MCF 10A (cell line): ENCODE measurements at regions not wholly inside any gene's neighbourhood (a gene's known extent, or its start where the extent isn't known, plus 50 kb on each side); places are given as distances from the start of the nearest gene placed in this dataset.

Experiments used
- BruUV-seq: library from RNA; stranded (reverse); fragments of 400-500 nt; replicated peaks from 2 replicates; lab custom pipeline; 2021; lab: Mats Ljungman, UMichigan
- CTCF ChIA-PET: fragments of 300-600 bp; sonication (Branson Sonifier 250); formaldehyde crosslinking; extraction: SDS; loops from one replicate; lab custom pipeline; 2021; ENCODE audit warnings: antibody characterized with exemption, inconsistent platforms; lab: Yijun Ruan, JAX
- POLR2A ChIA-PET: fragments of 300-600, 350-650 bp; sonication (Branson Sonifier 250); formaldehyde crosslinking; extraction: SDS; loops from one replicate; lab custom pipeline; 2020; ENCODE audit warnings: antibody characterized with exemption, inconsistent platforms; lab: Yijun Ruan, JAX
- DNase-seq: peaks from one replicate; pipeline ENCODE4 v3.0.0-alpha.2; 2018; ENCODE audit not compliant: unreplicated experiment
- H3K27ac Mint-ChIP-seq: one replicate; pipeline ENCODE4 v1.8.0; 2022; ENCODE audit warnings: mild to moderate bottlenecking, low read depth, mixed read lengths; ENCODE audit not compliant: unreplicated experiment
- H3K27me3 Mint-ChIP-seq: one replicate; pipeline ENCODE4 v1.8.0; 2022; ENCODE audit warnings: mixed read lengths; ENCODE audit not compliant: insufficient read depth, unreplicated experiment
- H3K36me3 Mint-ChIP-seq: one replicate; pipeline ENCODE4 v1.8.0; 2022; ENCODE audit warnings: mild to moderate bottlenecking, moderate library complexity, mixed read lengths; ENCODE audit not compliant: insufficient read depth, unreplicated experiment
- H3K4me1 Mint-ChIP-seq: one replicate; pipeline ENCODE4 v1.8.0; 2022; ENCODE audit warnings: mixed read lengths; ENCODE audit not compliant: insufficient read depth, unreplicated experiment
- H3K4me3 Mint-ChIP-seq: one replicate; pipeline ENCODE4 v1.8.0; 2022; ENCODE audit warnings: mild to moderate bottlenecking, moderate library complexity, mixed read lengths; ENCODE audit not compliant: unreplicated experiment
- H3K9me3 Mint-ChIP-seq: one replicate; pipeline ENCODE4 v1.8.0; 2022; ENCODE audit warnings: mixed read lengths; ENCODE audit not compliant: unreplicated experiment
- intact Hi-C: fragments of 100-400 bp; cut with micrococcal nuclease; formaldehyde crosslinking; loops from 2 replicates; pipeline ENCODE4 v1.14.1; 2022
- TF ChIP-seq, protein P1 (sequence below): fragments of 200-600 bp; IDR thresholded peaks from one replicate; pipeline ENCODE4 v1.8.0; 2022; ENCODE audit warnings: antibody characterized with exemption, mild to moderate bottlenecking; ENCODE audit not compliant: unreplicated experiment

DNA sequence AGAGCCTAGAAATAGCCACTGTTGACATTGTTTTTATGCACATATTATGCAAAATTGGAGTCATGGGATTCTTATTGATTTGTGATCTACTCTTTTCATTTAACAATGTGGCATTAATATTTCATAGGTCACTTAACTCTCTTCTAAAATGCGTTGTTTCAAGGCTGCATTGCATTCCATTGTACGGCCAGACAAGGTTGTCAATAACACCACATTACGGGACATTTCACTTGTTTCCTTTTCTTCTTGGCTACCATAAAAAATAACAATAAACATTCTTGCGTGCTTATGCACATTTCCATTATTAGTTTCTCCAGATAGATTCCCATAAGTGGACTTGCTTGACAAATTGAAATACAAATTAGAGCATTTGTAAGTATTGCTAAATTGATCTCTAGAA lies 120.8 kb upstream of the TMCC3 start:
- H3K4me1 Mint-ChIP-seq, result no peaks in the 10 kb centered on the region
- H3K36me3 Mint-ChIP-seq, result no peaks in the 10 kb centered on the region
- TF ChIP-seq, protein P1, sequence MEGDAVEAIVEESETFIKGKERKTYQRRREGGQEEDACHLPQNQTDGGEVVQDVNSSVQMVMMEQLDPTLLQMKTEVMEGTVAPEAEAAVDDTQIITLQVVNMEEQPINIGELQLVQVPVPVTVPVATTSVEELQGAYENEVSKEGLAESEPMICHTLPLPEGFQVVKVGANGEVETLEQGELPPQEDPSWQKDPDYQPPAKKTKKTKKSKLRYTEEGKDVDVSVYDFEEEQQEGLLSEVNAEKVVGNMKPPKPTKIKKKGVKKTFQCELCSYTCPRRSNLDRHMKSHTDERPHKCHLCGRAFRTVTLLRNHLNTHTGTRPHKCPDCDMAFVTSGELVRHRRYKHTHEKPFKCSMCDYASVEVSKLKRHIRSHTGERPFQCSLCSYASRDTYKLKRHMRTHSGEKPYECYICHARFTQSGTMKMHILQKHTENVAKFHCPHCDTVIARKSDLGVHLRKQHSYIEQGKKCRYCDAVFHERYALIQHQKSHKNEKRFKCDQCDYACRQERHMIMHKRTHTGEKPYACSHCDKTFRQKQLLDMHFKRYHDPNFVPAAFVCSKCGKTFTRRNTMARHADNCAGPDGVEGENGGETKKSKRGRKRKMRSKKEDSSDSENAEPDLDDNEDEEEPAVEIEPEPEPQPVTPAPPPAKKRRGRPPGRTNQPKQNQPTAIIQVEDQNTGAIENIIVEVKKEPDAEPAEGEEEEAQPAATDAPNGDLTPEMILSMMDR, result no peak
- no TSS peak for BruUV-seq
- H3K4me3 Mint-ChIP-seq, result no peak overlapping the region
- H3K9me3 Mint-ChIP-seq, result no peaks in the 10 kb centered on the region
- intact Hi-C loops, result no loop called here
- H3K27me3 Mint-ChIP-seq, result peaks cover 53% of the 10 kb centered on the region
- no peak overlapping the region for H3K27ac Mint-ChIP-seq
- POLR2A ChIA-PET, result no interaction called here
- no peak for DNase-seq
- CTCF ChIA-PET, result interaction anchor here (1.0 kb wide), 1 partner anchor 8 kb away, joined by 3 read pairs; no protein-coding TSS in a partner anchor

DNA sequence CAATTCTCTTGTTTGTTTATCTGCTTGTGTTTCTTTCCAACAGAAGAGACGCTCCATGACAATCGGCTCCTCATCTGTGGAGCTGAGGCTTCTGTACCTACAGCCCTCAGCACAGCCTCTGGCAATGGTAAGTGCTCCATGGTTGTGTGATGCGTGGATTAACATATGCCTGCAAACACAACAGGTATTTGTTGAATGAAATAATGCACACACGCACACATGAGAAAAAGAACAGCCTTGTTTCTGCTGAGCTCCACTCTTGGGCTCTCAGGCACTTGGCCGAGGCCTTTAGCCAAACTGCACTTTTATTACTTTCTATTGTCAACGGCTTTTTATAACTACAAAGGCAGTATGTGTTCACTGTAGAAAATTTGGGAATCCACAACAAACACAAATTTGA lies 120.4 kb upstream of the TMCC3 start:
- intact Hi-C loops, result no loop called here
- ChIA-PET CTCF (no interaction called here), POLR2A (no interaction called here)
- no peak overlapping the region for H3K4me3 Mint-ChIP-seq
- TF ChIP-seq, protein P1, result no peak
- no peaks in the 10 kb centered on the region for H3K4me1 Mint-ChIP-seq
- H3K36me3 Mint-ChIP-seq, result no peaks in the 10 kb centered on the region
- peaks cover 53% of the 10 kb centered on the region for H3K27me3 Mint-ChIP-seq
- no peak for DNase-seq
- BruUV-seq, result no TSS peak
- H3K27ac Mint-ChIP-seq, result no peak overlapping the region
- no peaks in the 10 kb centered on the region for H3K9me3 Mint-ChIP-seq

DNA sequence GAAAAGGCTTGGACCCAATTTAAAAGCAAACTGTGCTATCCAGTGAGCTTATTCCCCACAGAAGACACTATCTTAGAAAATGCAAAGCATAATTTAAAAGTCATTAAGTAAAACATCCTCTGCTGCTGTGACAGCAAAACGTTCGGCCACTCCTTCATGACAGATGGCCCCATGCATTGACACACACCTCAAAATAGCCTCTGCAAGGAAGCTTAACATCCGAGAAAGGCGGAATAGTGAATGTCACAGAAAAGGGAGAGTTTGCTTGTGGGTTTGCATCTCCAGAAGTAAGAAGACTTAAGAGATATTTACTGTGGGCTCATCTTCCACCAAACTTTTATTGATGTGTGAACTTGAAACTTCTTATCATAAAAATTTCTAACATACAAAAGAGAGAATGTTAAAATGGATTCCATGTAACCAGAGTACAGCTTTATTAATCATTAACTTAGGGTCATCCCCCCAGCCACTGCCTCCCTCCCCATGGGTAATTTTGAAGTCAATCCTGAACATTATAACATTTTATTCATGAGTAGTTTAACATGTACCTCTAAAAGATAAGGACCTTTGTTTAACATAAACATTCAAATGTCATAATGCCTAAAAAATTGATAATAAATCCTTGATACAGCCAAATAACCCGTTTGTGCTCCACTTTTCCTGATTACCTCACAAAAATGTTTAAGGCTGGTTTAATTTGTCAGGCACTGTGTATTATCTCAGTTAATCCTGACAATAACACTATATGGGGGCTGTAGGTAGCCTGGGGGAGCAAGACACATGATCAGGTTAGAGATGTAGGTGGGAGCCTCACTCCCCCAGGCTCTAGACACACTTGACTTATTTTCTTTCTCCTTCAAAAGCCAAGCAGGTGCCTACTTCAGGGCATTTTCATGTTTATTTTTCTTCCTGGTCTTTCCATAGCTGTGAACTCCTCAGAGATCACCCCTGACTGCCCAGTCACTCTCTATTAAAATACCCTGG lies 119.7 kb upstream of the TMCC3 start:
- intact Hi-C loops, result loop anchor here (10.0 kb wide), 1 partner anchor 565 kb away; no protein-coding TSS in a partner anchor
- ChIA-PET CTCF (no interaction called here), POLR2A (no interaction called here)
- Mint-ChIP-seq H3K27me3 (peaks cover 46% of the 10 kb centered on the region), H3K27ac (no peak overlapping the region), H3K36me3 (no peaks in the 10 kb centered on the region), H3K9me3 (no peaks in the 10 kb centered on the region), H3K4me3 (no peak overlapping the region), H3K4me1 (no peaks in the 10 kb centered on the region)
- BruUV-seq, result no TSS peak
- TF ChIP-seq, protein P1, result no peak
- no peak for DNase-seq

DNA sequence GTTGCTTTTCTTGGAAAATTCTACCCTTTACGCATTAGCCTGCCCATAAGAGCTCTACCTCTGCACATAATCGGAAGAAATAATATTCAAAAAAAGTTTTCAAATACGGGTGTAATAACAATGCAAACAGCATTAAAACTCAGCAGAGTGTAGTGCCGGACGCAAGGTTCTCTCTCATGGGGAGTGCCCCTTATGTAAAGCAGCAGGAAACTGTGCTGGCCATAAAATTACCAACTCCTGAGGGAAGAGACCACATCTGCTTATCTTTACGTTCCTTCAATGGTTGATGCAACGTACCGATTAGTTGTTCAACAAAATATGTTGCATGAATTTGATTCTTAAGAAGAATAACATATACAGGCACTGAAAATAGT lies 118.7 kb upstream of the TMCC3 start:
- Mint-ChIP-seq H3K27ac (no peak overlapping the region), H3K36me3 (no peaks in the 10 kb centered on the region), H3K4me1 (no peaks in the 10 kb centered on the region), H3K4me3 (no peak overlapping the region), H3K9me3 (no peaks in the 10 kb centered on the region), H3K27me3 (peaks cover 36% of the 10 kb centered on the region)
- BruUV-seq, result no TSS peak
- intact Hi-C loops, result loop anchor here (10.0 kb wide), 1 partner anchor 566 kb away; no protein-coding TSS in a partner anchor
- no peak for DNase-seq
- CTCF ChIA-PET, result no interaction called here
- POLR2A ChIA-PET, result no interaction called here
- TF ChIP-seq, protein P1, result no peak
